ENCODE measurements at regions not wholly inside any gene's neighbourhood (a gene's known extent, or its start where the extent isn't known, plus 50 kb on each side); places are given as distances from the start of the nearest gene placed in this dataset.

DNA sequence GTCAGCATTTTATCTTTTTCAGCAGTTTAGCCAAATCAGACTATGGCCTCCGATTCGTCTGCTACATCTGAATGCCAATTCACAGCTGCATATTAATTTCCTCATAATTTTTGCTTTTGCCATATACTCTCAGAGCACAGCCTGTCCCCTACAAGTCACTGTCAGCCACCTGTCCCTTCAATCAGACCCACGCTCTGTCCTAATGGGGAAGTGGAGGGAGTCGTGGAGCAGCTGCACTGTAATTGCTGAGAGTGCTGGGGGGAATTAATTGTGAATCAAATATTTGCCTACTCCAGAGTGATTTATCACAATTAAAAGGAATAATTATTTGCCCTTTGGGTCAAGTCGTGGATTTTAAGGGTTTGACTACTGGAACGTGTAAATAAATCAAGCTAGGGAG, 75.5 kb downstream of the EBLN2 start (continued):
- TF ChIP-seq, protein P1, sequence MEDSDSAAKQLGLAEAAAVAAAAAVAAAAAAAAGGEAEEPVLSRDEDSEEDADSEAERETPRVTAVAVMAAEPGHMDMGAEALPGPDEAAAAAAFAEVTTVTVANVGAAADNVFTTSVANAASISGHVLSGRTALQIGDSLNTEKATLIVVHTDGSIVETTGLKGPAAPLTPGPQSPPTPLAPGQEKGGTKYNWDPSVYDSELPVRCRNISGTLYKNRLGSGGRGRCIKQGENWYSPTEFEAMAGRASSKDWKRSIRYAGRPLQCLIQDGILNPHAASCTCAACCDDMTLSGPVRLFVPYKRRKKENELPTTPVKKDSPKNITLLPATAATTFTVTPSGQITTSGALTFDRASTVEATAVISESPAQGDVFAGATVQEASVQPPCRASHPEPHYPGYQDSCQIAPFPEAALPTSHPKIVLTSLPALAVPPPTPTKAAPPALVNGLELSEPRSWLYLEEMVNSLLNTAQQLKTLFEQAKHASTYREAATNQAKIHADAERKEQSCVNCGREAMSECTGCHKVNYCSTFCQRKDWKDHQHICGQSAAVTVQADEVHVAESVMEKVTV (CRISPR knock-in tag; IDR thresholded peaks at IDR 0.05) = no peak
- no peak for TF ChIP-seq SRSF3 (IDR thresholded peaks at IDR 0.05; ENCODE audit: insufficient read depth, low read length)
- no peak for TF ChIP-seq TAL1 (IDR thresholded peaks at IDR 0.05)
- TF ChIP-seq, protein P2, sequence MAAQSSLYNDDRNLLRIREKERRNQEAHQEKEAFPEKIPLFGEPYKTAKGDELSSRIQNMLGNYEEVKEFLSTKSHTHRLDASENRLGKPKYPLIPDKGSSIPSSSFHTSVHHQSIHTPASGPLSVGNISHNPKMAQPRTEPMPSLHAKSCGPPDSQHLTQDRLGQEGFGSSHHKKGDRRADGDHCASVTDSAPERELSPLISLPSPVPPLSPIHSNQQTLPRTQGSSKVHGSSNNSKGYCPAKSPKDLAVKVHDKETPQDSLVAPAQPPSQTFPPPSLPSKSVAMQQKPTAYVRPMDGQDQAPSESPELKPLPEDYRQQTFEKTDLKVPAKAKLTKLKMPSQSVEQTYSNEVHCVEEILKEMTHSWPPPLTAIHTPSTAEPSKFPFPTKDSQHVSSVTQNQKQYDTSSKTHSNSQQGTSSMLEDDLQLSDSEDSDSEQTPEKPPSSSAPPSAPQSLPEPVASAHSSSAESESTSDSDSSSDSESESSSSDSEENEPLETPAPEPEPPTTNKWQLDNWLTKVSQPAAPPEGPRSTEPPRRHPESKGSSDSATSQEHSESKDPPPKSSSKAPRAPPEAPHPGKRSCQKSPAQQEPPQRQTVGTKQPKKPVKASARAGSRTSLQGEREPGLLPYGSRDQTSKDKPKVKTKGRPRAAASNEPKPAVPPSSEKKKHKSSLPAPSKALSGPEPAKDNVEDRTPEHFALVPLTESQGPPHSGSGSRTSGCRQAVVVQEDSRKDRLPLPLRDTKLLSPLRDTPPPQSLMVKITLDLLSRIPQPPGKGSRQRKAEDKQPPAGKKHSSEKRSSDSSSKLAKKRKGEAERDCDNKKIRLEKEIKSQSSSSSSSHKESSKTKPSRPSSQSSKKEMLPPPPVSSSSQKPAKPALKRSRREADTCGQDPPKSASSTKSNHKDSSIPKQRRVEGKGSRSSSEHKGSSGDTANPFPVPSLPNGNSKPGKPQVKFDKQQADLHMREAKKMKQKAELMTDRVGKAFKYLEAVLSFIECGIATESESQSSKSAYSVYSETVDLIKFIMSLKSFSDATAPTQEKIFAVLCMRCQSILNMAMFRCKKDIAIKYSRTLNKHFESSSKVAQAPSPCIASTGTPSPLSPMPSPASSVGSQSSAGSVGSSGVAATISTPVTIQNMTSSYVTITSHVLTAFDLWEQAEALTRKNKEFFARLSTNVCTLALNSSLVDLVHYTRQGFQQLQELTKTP (IDR thresholded peaks at IDR 0.05; ENCODE audit: low read depth in 1 of 2, partially characterized antibody in 2 of 2) = no peak
- TF ChIP-seq CREBBP (IDR thresholded peaks at IDR 0.05; ENCODE audit: low read depth, low read length) = no peak

Measured in K562 (cell line).